ENCODE measurements at regions not wholly inside any gene's neighbourhood (a gene's known extent, or its start where the extent isn't known, plus 50 kb on each side); places are given as distances from the start of the nearest gene placed in this dataset.

- DNase-seq, result no peak
Measured at GRCh38 chr7:96408881-96409280, 87.0 kb upstream of the SLC25A13 start.

DNA sequence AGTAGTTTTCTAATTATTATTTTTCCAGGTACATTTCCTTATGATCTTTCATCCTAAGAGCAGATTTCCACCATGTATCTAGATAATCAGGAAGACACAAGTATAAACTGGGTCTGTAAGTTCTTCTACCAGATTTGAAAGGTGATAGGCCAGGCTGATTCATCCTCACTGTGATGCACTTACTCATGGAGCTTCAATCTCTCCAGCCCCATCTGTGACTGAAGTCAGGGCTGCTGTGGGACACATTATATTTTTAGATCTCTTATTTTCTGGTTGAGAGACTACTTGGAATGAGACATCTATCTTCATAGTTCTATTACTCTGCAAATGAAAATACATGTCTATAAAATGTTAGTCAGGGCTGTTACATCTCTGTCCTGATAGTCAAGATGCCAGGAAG is 85.5 kb upstream of the SLC25A13 start:
- DNase-seq, result peak; percentile 26

DNA sequence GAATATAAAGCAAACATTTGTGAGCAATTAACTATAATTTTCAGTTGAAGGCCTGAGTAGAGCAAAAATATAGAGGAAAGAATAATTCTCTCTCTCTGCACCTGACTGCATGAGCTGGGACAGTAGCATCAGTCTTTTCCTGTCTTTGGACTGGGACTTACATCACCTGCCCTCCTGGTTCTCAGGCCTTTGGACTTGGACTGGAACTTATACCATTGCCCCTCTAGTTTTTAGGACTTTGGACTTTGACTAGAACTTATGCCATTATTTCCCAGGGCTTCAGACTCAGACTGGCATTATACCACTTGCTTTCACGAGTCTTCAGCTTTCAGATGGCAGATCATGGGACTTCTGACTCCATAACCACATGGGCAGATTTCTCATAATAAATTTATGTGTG is 81.0 kb upstream of the SLC25A13 start:
- no peak for DNase-seq

- no peak for DNase-seq
Measured at GRCh38 chr7:96401200-96401599, 79.3 kb upstream of the SLC25A13 start.

- DNase-seq, result no peak
Measured at GRCh38 chr7:96400518-96400917, 78.6 kb upstream of the SLC25A13 start.

GRCh38 chr7:96400001-96400400 is 78.1 kb upstream of the SLC25A13 start:
- no peak for DNase-seq

DNA sequence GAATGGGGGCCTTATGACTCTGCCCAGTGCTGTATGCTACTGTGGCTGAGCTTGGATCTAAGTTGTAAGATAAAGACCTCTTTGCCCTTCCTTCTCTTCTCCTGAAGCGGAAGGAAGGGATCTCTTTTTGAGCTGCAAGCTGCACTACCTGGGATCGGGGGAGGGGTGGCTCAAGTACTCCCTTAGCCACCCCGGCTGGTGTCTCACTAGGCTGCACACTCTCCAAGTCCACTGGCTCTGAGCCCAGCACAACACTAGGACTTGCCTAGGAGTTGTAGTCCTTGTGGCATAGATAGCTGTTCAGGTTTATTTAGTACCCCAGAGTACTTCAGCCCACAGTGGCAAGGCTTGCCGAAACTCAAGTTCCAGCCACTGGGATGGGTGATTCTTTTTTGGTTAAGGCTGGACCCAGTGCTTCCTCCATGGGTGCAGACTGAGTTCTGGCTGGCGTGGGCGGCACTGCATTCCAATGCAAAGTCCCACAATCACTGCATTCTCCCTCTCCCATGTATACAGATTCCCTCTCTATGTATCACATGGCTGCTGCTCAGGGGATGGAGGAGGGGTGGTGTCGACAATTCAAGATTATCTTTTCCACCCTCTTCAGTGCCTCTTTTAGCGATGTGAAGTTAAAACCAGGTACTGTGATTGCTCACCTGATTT is 76.2 kb upstream of the SLC25A13 start:
- no peak for DNase-seq

- peak; percentile 74 for DNase-seq
Measured at GRCh38 chr7:96388620-96389383, 66.9 kb upstream of the SLC25A13 start.

- peak; percentile 66 for DNase-seq
Measured at GRCh38 chr7:96388166-96388565, 66.3 kb upstream of the SLC25A13 start.

DNA sequence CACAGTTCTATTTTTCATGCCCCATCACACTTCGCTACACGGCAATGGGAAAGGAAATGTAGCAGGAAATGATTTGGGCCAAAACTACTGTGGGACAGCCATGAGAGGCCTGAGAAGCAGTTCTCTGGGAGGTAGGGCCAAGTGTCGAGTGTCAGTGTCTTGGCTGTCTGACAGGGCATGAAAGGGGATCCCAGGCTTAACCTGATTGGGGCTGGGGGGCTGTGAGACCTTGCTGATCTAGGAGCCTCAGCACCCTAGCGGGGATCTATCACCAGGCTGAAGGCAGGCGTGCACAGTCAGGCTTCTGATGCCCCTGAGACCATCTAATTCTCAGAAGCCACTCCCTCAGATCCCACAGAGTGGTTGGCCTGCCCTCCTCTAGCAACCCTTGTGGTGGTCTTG is 58.2 kb upstream of the SLC25A13 start:
- no peak for DNase-seq

GRCh38 chr7:96377399-96377798 is 55.5 kb upstream of the SLC25A13 start:
- no peak for DNase-seq
